ENCODE measurements at regions not wholly inside any gene's neighbourhood (a gene's known extent, or its start where the extent isn't known, plus 50 kb on each side); places are given as distances from the start of the nearest gene placed in this dataset.

DNA sequence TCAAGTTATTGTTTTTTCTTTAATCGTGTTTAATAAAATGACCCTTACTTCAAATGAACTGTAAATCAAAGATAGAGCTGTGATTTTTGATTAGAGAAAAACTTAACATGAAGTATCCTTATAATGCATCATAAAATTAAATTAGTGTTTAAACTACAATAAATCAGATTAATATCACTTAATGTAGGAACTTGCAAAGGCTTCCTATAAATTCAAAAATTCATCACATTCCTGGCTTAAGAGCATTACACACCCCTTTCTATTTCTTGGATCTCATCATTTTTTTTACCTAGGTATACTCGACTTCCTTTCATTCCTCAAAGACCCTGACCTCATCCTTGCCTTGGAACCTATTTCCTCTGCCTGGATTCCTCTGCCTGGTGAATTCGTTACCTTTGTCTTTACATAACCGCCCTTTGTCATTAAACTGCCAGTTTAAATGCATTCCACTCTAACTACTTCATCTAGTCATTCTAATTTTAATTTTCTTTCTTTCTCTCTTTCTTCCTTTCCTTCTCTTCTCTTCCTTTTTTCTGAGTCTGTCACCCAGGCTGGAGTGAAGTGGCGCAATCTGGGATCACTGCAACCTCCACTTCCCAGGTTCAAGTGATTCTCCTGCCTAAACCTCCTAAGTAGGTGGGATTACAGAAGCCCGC, 1244.5 kb downstream of the OTOL1 start:
- intact Hi-C loops (cut with DNase I): no loop called here
- DNase-seq: no peak

DNA sequence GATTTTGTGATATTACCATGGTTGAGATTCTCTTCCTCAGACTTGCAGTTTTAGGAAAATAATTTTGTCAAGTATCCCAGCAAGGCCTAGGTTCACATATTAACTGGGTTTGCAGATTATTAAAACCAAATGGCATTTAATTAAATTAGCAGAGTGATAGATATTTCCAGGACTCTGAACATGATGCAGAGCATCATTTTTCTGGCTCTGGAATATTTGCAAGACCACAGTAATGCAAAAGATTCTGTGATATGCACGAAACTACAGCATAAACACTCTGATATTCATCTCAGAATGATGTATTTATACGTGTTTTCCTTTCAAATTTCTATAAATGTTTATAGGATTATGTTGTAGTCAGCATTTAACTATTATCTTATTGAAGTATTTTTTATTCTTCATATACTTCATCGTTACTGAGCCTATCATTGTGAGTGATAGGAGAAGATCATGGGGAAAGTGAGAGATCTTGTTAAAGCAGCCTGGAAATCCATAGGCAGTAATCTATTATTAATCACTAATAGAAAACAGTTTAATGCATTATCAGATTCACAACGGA, 1245.6 kb downstream of the OTOL1 start:
- intact Hi-C loops (cut with DNase I): no loop called here
- DNase-seq: no peak

GRCh38 chr3:162743091-162743490, 1246.5 kb downstream of the OTOL1 start:
- DNase-seq: no peak
- intact Hi-C loops (cut with DNase I): no loop called here

- no peak for DNase-seq
- intact Hi-C loops (cut with DNase I): no loop called here
These were observed 1264.2 kb downstream of the OTOL1 start for GRCh38 chr3:162760789-162761188.

GRCh38 chr3:162764051-162764807, 1267.6 kb downstream of the OTOL1 start:
- intact Hi-C loops (cut with DNase I): no loop called here
- no peak for DNase-seq

DNA sequence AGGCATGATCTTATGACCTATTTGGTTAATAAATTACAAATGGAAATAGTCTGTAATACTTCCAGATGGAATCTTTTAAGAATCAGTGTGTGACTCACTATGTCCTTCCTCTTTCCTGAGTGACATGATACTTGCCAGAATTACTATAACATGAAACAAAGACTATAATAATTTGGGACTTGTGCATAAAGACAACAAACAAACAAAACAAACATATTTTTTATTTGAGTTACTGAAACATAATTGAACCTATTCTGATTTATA, 1268.1 kb downstream of the OTOL1 start:
- DNase-seq: no peak
- intact Hi-C loops (cut with DNase I): no loop called here

- intact Hi-C loops (cut with DNase I): no loop called here
- peak in 1 of 10 donors; percentile 52 for DNase-seq
These were observed 1268.9 kb downstream of the OTOL1 start for GRCh38 chr3:162765524-162765923.

- DNase-seq: no peak
- intact Hi-C loops (cut with DNase I): no loop called here
These were observed 1273.0 kb downstream of the OTOL1 start for GRCh38 chr3:162769564-162769963.

- intact Hi-C loops (cut with DNase I): no loop called here
- no peak for DNase-seq
These were observed 1273.9 kb downstream of the OTOL1 start for GRCh38 chr3:162770551-162770950.

GRCh38 chr3:162774613-162775100, 1278.0 kb downstream of the OTOL1 start:
- DNase-seq: no peak
- intact Hi-C loops (cut with DNase I): no loop called here

- no peak for DNase-seq
- intact Hi-C loops (cut with DNase I): no loop called here
These were observed 1279.5 kb downstream of the OTOL1 start for GRCh38 chr3:162776148-162776547.

DNA sequence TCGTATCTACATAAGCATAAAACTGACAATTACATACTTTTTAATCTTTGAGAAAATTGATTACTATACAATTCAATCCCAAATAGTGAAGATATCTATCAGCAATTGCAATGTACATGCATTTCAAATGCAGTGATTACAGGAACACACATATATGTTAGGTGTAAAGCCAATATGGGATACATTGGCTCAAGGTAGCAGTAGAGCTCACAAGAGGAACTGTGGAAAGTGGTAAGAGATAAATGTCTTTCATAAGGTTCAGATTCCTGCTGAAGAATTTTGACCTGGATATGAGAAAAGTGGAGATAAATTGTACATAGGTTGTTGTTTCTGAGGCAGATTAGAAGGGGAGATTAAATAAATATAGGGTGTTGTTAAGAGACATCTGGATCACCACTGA, 1280.5 kb downstream of the OTOL1 start:
- intact Hi-C loops (cut with DNase I): no loop called here
- no peak for DNase-seq

GRCh38 chr3:162780313-162780712, 1283.7 kb downstream of the OTOL1 start:
- intact Hi-C loops (cut with DNase I): no loop called here
- DNase-seq: no peak

DNA sequence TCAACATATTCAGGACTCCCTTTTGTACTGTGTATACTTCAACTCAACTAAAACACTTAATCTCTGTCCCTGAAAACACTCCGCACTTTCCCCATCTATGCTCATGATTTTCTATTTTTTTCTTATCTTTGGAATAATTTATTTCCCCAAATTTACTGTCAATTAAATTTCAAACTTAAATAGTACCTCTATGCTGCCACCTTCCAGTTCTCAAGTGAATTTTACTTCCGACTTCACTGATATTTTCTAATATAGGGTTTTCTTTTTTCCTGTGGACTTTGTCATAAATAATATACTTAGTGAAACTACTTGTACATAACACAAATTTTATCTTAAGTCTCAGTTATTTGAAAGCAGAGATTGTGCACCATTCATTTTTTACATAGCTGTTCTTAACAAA, 1303.3 kb downstream of the OTOL1 start:
- DNase-seq: no peak
- intact Hi-C loops (cut with DNase I): no loop called here

DNA sequence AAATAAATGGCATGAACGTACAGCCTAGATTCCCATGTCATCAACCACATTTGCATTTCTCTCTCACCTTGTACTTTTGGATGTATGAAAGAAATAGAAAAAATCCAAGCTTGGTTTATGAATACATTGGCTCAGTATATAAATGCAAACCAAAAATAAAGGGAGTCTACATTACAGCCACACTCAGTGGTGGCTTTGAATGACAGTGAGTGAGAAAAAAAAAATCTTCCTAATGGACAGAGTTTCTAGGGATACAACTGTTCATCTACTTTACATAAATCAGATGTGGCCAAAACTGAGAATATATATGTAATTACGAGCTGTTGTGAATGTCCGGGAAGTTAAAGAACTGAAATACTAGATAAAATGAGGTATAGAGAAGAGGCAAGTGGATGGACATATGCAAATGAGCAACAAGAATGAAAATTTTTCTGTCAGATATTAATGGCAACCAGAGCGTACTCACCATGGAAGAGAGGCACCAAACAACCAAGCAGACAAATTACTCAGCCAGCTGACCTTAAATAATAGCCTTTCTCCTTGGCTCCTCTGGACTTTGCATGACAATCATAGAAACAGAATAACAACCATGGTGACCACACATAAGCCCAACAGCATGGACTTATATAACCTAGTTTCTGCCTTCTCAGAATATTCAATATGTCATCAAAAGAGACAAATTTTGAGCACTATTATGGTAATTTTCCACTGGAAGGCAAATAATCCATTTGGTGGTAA, 1305.8 kb downstream of the OTOL1 start:
- no peak for DNase-seq
- intact Hi-C loops (cut with DNase I): no loop called here

DNA sequence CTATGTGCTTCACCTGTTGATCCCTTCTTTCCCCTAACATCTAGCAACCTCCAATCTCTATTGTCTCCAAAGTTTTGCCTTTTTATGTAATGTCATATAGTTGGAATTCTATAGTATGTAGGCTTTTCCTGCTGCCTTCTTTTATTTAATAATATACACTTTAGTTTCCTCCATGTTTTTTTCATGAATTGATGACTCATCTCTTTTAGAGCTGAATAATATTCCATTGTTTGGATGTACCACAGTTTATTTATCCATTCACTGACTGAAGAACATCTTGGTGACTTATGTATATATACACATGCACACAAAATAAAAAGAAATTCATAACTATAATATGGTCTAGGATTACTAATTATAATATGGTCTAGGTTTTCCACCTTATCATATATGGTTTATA, 1314.2 kb downstream of the OTOL1 start:
- intact Hi-C loops (cut with DNase I): no loop called here
- DNase-seq: no peak

GRCh38 chr3:162842549-162843216, 1346.1 kb downstream of the OTOL1 start:
- intact Hi-C loops (cut with DNase I): no loop called here
- no peak for DNase-seq

DNA sequence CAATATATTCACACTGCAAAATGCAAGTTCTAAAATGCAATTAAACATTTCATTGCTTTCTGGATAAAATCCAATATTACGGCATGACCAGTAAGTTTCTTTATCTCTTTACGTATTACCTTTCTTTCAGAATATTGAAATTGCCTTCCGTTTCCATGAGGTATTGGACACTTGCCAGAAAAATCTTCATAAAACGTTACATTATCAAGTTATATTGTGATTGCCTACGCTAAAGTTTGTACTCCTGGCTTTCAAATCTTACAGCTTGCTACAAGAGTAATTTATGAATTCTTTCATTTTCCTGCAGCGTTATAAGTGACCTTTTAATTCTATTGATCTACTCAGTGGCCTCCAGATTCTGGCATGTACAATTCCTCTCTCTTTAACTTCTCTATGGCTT, 1349.3 kb downstream of the OTOL1 start:
- intact Hi-C loops (cut with DNase I): no loop called here
- no peak for DNase-seq

- intact Hi-C loops (cut with DNase I): no loop called here
- DNase-seq: no peak
These were observed 1350.9 kb downstream of the OTOL1 start for GRCh38 chr3:162847511-162847910.

- intact Hi-C loops (cut with DNase I): no loop called here
- DNase-seq: no peak
These were observed 1367.0 kb downstream of the OTOL1 start for GRCh38 chr3:162863579-162863978.

DNA sequence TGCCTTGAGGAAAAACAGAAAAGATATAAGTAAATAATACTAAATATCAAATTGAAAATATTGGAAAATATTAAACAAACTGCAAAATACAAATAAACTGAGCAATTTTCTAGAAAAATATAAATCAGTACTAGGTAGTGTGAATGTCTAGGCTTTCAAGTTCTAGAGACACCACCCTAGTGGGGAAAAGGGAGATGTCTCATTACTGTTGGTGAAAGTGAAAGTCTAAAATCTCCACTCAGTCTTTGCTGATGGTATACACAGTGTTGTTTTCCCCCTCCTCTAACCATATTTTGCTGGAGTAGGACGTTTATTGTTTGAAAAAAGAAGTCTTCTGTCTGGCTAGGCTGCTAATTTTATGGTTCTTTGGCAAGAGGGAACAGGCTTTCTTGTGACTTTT, 1368.9 kb downstream of the OTOL1 start:
- intact Hi-C loops (cut with DNase I): no loop called here

More for the DNA sequence above, 1368.9 kb downstream of the OTOL1 start:
- no peak for DNase-seq

Measured in posterior cingulate gyrus (tissue), 11 donors.